Suprapubic skin (tissue), 3 donors: ENCODE measurements at regions not wholly inside any gene's neighbourhood (a gene's known extent, or its start where the extent isn't known, plus 50 kb on each side); places are given as distances from the start of the nearest gene placed in this dataset.

Source experiments
- POLR2A ChIP-seq, 2 donors: fragments of 450-650 bp; IDR thresholded peaks; one replicate each; pipeline ENCODE4 v1.6.1; 2017; ENCODE audit warnings: antibody characterized with exemption in 2 of 2, mild to moderate bottlenecking in 2 of 2, moderate library complexity in 2 of 2
- TF ChIP-seq, protein P1 (sequence below), 2 donors: fragments of 200-600 bp in 1 of 2; fragments of 450-650 bp in 1 of 2; sonication (generic) in 1 of 2; IDR thresholded peaks; one replicate each; pipeline ENCODE4 v1.5.1; 2016 to 2019; ENCODE audit warnings: antibody characterized with exemption in 2 of 2, mild to moderate bottlenecking in 1 of 2, moderate library complexity in 1 of 2

DNA sequence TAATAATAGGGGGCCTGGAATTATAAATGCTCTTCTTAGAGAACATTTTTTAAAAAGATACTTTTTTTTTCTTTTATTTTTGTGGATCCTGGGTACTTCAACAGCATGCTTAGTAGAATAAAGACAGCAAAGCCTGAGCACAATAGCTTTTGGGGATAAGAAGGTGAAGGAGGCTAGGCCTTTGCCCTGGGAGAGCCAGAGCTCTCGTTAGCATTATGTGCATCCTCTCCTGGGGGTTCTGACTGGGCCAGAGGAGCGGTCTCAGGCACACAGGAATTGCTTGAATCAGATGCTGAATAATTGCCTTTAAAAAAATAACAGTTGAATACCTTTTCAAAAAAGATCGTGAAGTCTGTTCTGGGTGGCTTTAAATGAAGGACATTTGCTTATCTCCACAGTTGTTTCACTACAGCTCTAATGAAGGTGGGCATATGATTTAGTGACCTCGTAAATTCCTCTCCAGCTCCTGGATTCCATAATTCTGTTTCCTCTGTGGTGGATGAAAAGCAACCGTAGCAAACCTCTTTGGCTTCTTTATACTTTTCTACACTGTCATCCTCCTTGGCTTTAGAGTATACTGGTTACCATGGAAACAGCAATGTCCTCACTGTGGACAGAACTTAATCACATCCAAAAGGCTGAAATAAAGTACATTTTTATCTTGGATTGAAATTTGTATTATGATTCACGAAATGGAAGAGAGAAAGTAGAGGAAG, 133.8 kb downstream of the MAIP1 start:
- TF ChIP-seq, protein P1, sequence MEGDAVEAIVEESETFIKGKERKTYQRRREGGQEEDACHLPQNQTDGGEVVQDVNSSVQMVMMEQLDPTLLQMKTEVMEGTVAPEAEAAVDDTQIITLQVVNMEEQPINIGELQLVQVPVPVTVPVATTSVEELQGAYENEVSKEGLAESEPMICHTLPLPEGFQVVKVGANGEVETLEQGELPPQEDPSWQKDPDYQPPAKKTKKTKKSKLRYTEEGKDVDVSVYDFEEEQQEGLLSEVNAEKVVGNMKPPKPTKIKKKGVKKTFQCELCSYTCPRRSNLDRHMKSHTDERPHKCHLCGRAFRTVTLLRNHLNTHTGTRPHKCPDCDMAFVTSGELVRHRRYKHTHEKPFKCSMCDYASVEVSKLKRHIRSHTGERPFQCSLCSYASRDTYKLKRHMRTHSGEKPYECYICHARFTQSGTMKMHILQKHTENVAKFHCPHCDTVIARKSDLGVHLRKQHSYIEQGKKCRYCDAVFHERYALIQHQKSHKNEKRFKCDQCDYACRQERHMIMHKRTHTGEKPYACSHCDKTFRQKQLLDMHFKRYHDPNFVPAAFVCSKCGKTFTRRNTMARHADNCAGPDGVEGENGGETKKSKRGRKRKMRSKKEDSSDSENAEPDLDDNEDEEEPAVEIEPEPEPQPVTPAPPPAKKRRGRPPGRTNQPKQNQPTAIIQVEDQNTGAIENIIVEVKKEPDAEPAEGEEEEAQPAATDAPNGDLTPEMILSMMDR (IDR thresholded peaks at IDR 0.05) = no peak
- no peak for TF ChIP-seq POLR2A (IDR thresholded peaks at IDR 0.05)
